ENCODE measurements at regions not wholly inside any gene's neighbourhood (a gene's known extent, or its start where the extent isn't known, plus 50 kb on each side); places are given as distances from the start of the nearest gene placed in this dataset.

DNA sequence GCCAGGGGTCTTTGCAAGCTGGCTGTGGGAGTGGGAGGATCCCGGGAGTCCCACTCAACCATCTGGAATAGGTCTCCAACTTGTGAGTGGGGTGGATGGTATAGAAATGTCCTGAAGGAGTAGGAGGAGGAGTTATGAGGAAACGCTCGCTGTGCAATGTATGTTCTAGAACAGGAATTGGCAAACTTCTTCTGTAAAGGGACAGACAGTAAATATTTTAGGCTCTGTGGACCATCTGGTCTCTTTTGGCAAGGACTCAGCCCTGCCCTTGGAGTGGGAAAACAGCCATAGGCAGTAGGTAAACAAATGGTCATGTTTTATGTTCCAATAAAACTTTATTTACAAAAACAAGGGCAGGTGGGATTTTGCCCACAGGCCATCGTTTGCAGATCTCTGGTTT, 149.2 kb downstream of the NPIPB5 start:
- H3K9me3 Mint-ChIP-seq (ENCODE audit: insufficient read depth), result no peaks in the 10 kb centered on the region
- no peaks in the 10 kb centered on the region for H3K36me3 ChIP-seq (replicated peaks in 1 of 2; ENCODE audit: control extremely low read depth in 1 of 2, control insufficient read depth in 1 of 2, extremely low read depth in 1 of 2, insufficient read depth in 2 of 2, low read length in 1 of 2)
- DNase-seq (no peak), ATAC-seq (ENCODE audit: low read depth) (no peak)
- 90% methylated on average over 4 of the region's 4 CpGs for WGBS (ENCODE audit: insufficient coverage)
- no peak overlapping the region for H3K4me3 ChIP-seq (ENCODE audit: control extremely low read depth in 1 of 5, extremely low read depth in 1 of 5, insufficient read depth in 1 of 5, low read depth in 2 of 5, low read length in 4 of 5)
- no peak overlapping the region for H3K9ac ChIP-seq (ENCODE audit: low read length)
- no peak overlapping the region for H3K27ac Mint-ChIP-seq
- H4K20me1 ChIP-seq (ENCODE audit: control insufficient read depth, insufficient read depth, low read length, poor library complexity, severe bottlenecking), result no peaks in the 10 kb centered on the region
- no peaks in the 10 kb centered on the region for H3K4me1 ChIP-seq (ENCODE audit: control insufficient read depth in 2 of 2, insufficient read depth in 2 of 2, low read length in 2 of 2)
- POLR2A ChIA-PET, result no interaction called here
- peaks cover 0 to 19% (median 2%) of the 10 kb centered on the region in 3 donors for H3K9me3 ChIP-seq (ENCODE audit: control extremely low read depth in 1 of 3, control insufficient read depth in 2 of 3, insufficient read depth in 1 of 3, low read length in 2 of 3)
- TF ChIP-seq CTCF (IDR thresholded peaks at IDR 0.05) (no peak), EZH2 (IDR thresholded peaks at IDR 0.05; ENCODE audit: borderline replicate concordance, insufficient read depth, low read depth, low read length, poor library complexity, severe bottlenecking) (no peak)
- peaks cover 0 to 19% (median 12%) of the 10 kb centered on the region in 4 experiments for H3K27me3 ChIP-seq (replicated peaks in 1 of 4; ENCODE audit: control extremely low read depth in 1 of 4, control insufficient read depth in 3 of 4, insufficient read depth in 4 of 4, low read length in 3 of 4)
- H2AFZ ChIP-seq (ENCODE audit: insufficient read depth, low read depth, low read length, poor library complexity, severe bottlenecking), result no peak overlapping the region
- peaks cover 3% of the 10 kb centered on the region for H3K27me3 Mint-ChIP-seq
- intact Hi-C loops (cut with micrococcal nuclease), result no loop called here
- H3K4me1 Mint-ChIP-seq, result no peaks in the 10 kb centered on the region
- H3K4me2 ChIP-seq (replicated peaks; ENCODE audit: low read depth, low read length, poor library complexity, severe bottlenecking), result no peak overlapping the region
- no peak overlapping the region for H3K27ac ChIP-seq (ENCODE audit: low read length in 2 of 2)
- CTCF ChIA-PET, result no interaction called here
- H3K79me2 ChIP-seq (ENCODE audit: control insufficient read depth, insufficient read depth, low read length), result no peaks in the 10 kb centered on the region
- no peak overlapping the region for H3K4me3 Mint-ChIP-seq

- ChIA-PET POLR2A (no interaction called here), CTCF (no interaction called here)
- no peaks in the 10 kb centered on the region for H3K4me1 Mint-ChIP-seq
- Histone ChIP-seq H2AFZ (ENCODE audit: insufficient read depth, low read depth, low read length, poor library complexity, severe bottlenecking) (no peak overlapping the region), H3K9me3 (ENCODE audit: control extremely low read depth in 1 of 3, control insufficient read depth in 2 of 3, insufficient read depth in 1 of 3, low read length in 2 of 3) (peaks cover 0 to 19% (median 2%) of the 10 kb centered on the region in 3 donors), H3K4me2 (replicated peaks; ENCODE audit: low read depth, low read length, poor library complexity, severe bottlenecking) (no peak overlapping the region), H3K4me1 (ENCODE audit: control insufficient read depth in 2 of 2, insufficient read depth in 2 of 2, low read length in 2 of 2) (no peaks in the 10 kb centered on the region), H3K27me3 (replicated peaks in 1 of 4; ENCODE audit: control extremely low read depth in 1 of 4, control insufficient read depth in 3 of 4, insufficient read depth in 4 of 4, low read length in 3 of 4) (peaks cover 0 to 22% (median 12%) of the 10 kb centered on the region in 4 experiments), H4K20me1 (ENCODE audit: control insufficient read depth, insufficient read depth, low read length, poor library complexity, severe bottlenecking) (no peaks in the 10 kb centered on the region), H3K79me2 (ENCODE audit: control insufficient read depth, insufficient read depth, low read length) (no peaks in the 10 kb centered on the region), H3K4me3 (ENCODE audit: control extremely low read depth in 1 of 5, extremely low read depth in 1 of 5, insufficient read depth in 1 of 5, low read depth in 2 of 5, low read length in 4 of 5) (no peak overlapping the region), H3K27ac (ENCODE audit: low read length in 2 of 2) (no peak overlapping the region), H3K9ac (ENCODE audit: low read length) (no peak overlapping the region), H3K36me3 (replicated peaks in 1 of 2; ENCODE audit: control extremely low read depth in 1 of 2, control insufficient read depth in 1 of 2, extremely low read depth in 1 of 2, insufficient read depth in 2 of 2, low read length in 1 of 2) (no peaks in the 10 kb centered on the region)
- no peaks in the 10 kb centered on the region for H3K9me3 Mint-ChIP-seq (ENCODE audit: insufficient read depth)
- no peak overlapping the region for H3K4me3 Mint-ChIP-seq
- WGBS (ENCODE audit: insufficient coverage), result 100% methylated on average over 4 of the region's 5 CpGs
- H3K27ac Mint-ChIP-seq, result no peak overlapping the region
- intact Hi-C loops (cut with micrococcal nuclease), result no loop called here
- H3K27me3 Mint-ChIP-seq, result no peaks in the 10 kb centered on the region
- ATAC-seq (ENCODE audit: low read depth) (no peak), DNase-seq (no peak)
- TF ChIP-seq EZH2 (IDR thresholded peaks at IDR 0.05; ENCODE audit: borderline replicate concordance, insufficient read depth, low read depth, low read length, poor library complexity, severe bottlenecking) (no peak), CTCF (IDR thresholded peaks at IDR 0.05) (no peak)
Observed at GRCh38 chr16:22660441-22661160, 149.9 kb downstream of the NPIPB5 start.

Measured in B cell (primary cell).